Central memory CD8-positive, alpha-beta T cell (primary cell): ENCODE measurements at regions not wholly inside any gene's neighbourhood (a gene's known extent, or its start where the extent isn't known, plus 50 kb on each side); places are given as distances from the start of the nearest gene placed in this dataset.

Experiments
- ATAC-seq: fragments of 150-1000 bp; cut with Tn5 transposase; replicated peaks from 2 replicates; pipeline ENCODE4 v1.10.0; 2022; ENCODE audit warnings: mild to moderate bottlenecking, moderate FRiP score, moderate number of reproducible peaks; ENCODE audit not compliant: poor library complexity, severe bottlenecking; ENCODE audit errors: extremely low read depth
- DNase-seq, 2 donors: peaks; one replicate each; pipeline ENCODE4 v3.0.0; 2021; ENCODE audit warnings: low spot score in 2 of 2
- H3K27ac Mint-ChIP-seq: one replicate; pipeline ENCODE4 v1.8.0; 2022; ENCODE audit warnings: low read depth, mild to moderate bottlenecking, moderate library complexity, mixed read lengths
- H3K27me3 Mint-ChIP-seq: one replicate; pipeline ENCODE4 v1.8.0; 2022; ENCODE audit warnings: mixed read lengths
- H3K36me3 Mint-ChIP-seq: one replicate; pipeline ENCODE4 v1.8.0; 2022; ENCODE audit warnings: mild to moderate bottlenecking, moderate library complexity, mixed read lengths; ENCODE audit not compliant: insufficient read depth
- H3K4me1 Mint-ChIP-seq: one replicate; pipeline ENCODE4 v1.8.0; 2022; ENCODE audit warnings: mixed read lengths
- H3K4me3 Mint-ChIP-seq: one replicate; pipeline ENCODE4 v1.8.0; 2022; ENCODE audit warnings: mild to moderate bottlenecking, moderate library complexity, mixed read lengths
- H3K9me3 Mint-ChIP-seq: one replicate; pipeline ENCODE4 v1.8.0; 2022; ENCODE audit warnings: mixed read lengths

DNA sequence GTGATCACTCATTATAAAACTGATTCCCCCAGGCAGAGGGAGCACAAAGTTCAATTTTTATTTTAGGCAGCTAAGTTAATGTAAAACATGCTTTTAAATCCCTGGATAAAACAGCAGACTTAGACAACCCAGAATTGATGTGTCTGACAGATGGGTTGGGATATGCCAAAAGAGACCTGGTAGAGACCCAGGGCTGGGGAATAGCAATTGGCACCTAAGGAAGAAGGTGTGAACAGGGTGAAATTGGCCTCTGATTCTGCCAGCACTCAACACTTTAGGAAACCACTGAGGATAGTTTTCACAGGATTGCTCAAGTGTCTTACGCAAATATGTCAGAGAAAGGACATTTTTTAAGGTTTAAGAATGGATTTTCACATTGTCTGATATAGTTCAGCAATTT lies 938.2 kb upstream of the CDH8 start:
- DNase-seq (no peak), ATAC-seq (no peak)
- H3K4me1 Mint-ChIP-seq = no peaks in the 10 kb centered on the region

DNA sequence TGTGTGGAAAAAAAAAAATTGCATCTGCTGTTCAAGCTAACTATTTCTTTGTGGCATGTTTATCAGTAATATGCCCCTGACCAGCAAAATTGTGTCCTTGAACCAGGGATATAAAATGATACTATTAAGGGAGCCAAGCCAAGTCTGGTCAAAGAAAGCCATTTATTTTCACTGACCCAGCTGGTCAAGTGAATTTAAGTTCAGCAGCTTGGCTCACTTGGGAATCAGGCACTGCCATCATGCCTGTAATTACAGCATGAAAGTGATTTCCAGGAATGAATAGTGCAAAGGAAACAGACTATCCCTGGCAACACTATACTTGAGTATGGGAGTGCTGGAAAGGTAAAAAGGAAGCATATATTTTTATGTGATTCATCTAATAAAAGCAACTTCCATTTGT lies 934.6 kb upstream of the CDH8 start:
- ATAC-seq = no peak
- no peak for DNase-seq
- peaks cover 17% of the 10 kb centered on the region for H3K9me3 Mint-ChIP-seq
- H3K27ac Mint-ChIP-seq = no peak overlapping the region
- H3K36me3 Mint-ChIP-seq = peaks cover 2% of the 10 kb centered on the region
- H3K4me1 Mint-ChIP-seq = no peaks in the 10 kb centered on the region
- no peaks in the 10 kb centered on the region for H3K27me3 Mint-ChIP-seq
- no peak overlapping the region for H3K4me3 Mint-ChIP-seq

More for the DNA sequence above, 938.2 kb upstream of the CDH8 start:
- Mint-ChIP-seq H3K9me3 (peaks cover 32% of the 10 kb centered on the region), H3K4me3 (no peak overlapping the region), H3K27me3 (no peaks in the 10 kb centered on the region), H3K36me3 (no peaks in the 10 kb centered on the region), H3K27ac (no peak overlapping the region)

DNA sequence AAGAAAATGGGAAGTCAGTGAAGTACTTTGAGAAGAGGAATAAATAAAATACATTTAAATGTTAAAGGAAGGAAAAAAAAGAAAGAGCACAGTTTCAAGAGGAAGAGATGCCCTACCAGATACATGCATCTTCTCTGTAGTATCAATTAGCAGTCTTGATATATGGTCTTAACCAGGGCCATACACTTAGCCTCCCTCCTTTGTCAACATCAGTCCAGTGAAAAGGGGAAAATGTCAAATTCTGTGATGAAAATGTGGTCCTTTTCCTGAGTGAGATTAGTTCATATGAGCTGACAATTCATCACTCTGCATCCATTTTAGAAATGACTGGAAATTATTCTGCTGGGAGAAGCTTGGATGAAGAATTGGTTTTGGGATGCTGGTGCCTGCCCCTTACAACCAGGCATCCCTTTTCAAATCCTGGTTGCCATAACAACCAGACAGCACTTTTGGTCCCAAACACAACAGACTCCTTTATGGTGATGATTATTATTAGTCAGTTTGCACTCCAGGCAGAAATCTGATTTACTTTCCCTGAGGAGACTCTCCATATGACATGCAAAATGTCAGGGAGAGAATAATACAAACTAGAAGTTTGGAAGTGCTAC lies 933.6 kb upstream of the CDH8 start:
- ATAC-seq (no peak), DNase-seq (no peak)
- Mint-ChIP-seq H3K27me3 (no peaks in the 10 kb centered on the region), H3K4me3 (no peak overlapping the region), H3K27ac (no peak overlapping the region), H3K36me3 (peaks cover 2% of the 10 kb centered on the region), H3K9me3 (peaks cover 10% of the 10 kb centered on the region), H3K4me1 (no peaks in the 10 kb centered on the region)

DNA sequence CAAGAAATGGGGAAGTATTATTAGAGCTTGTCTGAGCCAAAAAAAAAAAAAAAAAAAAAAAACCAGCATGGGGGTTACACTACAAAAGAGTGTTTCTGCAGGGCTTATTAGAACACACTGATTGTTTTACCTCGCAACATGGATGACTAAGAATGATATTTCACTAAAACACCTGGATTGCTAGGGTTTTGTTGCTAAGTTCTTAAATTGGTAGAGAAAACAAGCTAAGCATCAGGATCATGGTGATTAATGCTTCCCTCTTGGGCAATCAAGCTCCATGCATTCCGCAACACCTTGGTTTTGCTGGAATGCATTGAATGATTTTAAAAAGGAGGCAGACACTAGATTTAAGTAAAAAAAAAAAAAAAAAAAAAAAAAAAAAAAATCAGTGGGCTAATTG lies 931.4 kb upstream of the CDH8 start:
- Mint-ChIP-seq H3K9me3 (peaks cover 5% of the 10 kb centered on the region), H3K36me3 (peaks cover 2% of the 10 kb centered on the region), H3K4me1 (no peaks in the 10 kb centered on the region), H3K4me3 (no peak overlapping the region), H3K27ac (no peak overlapping the region), H3K27me3 (no peaks in the 10 kb centered on the region)
- DNase-seq = no peak
- ATAC-seq = no peak

DNA sequence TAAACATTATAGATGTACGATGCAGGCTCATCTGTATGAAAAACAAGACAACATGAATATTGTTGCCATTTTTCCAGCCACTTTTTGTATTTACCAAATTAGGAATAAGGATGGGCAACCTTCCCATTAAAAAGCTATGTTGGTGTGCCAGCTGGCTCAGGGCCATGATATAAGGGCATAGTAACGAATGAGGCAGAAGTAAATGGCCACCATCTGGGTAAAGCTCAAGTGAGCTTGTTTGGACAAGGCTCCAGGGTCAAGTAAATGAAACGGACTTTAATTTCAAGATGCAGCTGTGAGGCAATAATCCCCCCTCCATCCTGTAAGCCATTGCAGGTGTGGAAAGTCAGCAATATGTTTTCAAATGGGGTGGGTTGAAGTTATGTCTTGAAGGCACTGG lies 930.9 kb upstream of the CDH8 start:
- H3K4me3 Mint-ChIP-seq = no peak overlapping the region
- H3K27ac Mint-ChIP-seq = no peak overlapping the region
- peaks cover 2% of the 10 kb centered on the region for H3K36me3 Mint-ChIP-seq
- H3K27me3 Mint-ChIP-seq = no peaks in the 10 kb centered on the region
- no peaks in the 10 kb centered on the region for H3K4me1 Mint-ChIP-seq
- DNase-seq (no peak), ATAC-seq (no peak)
- H3K9me3 Mint-ChIP-seq = peaks cover 8% of the 10 kb centered on the region

DNA sequence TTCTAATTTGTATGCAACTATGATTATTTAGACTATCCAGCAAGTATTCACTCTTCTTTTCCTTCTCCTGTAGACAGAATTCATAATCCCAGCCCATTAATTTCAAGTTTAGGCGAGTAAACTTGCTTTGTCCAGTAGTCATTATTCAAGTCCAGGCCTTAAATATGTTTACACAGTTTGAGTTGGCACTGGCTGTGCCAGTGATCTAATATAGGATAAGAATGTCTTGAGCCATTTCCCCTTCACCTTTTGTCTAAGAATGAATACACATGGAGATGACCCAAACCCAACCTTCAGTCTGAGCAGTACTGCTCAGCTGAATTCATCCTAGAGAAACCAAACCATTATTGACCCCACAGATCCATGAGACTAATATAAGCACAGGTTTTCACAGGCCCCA lies 930.4 kb upstream of the CDH8 start:
- ATAC-seq = no peak
- Mint-ChIP-seq H3K9me3 (peaks cover 13% of the 10 kb centered on the region), H3K27ac (no peak overlapping the region), H3K4me1 (no peaks in the 10 kb centered on the region), H3K4me3 (no peak overlapping the region), H3K27me3 (no peaks in the 10 kb centered on the region), H3K36me3 (peaks cover 2% of the 10 kb centered on the region)
- no peak for DNase-seq

DNA sequence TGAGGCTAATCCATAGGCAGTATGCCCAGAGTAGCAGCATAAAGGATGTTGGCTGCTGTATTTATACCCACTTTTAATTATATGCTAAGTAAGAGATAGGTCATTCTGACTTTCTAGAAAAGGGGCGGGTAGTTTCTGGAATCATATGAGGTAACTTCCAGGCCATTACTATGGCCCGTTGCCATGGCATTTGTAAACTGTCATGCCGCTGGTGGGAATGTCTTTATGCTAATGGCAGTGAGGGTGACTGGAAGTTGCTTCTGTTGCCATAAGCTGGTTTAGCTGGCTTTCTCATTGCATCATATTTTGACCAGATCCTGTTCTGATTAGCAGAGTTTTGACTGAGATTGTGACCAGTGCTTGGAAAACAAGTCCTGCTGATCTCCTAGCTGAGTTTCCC lies 929.6 kb upstream of the CDH8 start:
- Mint-ChIP-seq H3K27me3 (no peaks in the 10 kb centered on the region), H3K27ac (no peak overlapping the region), H3K4me3 (no peak overlapping the region), H3K36me3 (peaks cover 2% of the 10 kb centered on the region), H3K9me3 (peaks cover 13% of the 10 kb centered on the region), H3K4me1 (no peaks in the 10 kb centered on the region)
- DNase-seq (no peak), ATAC-seq (no peak)

DNA sequence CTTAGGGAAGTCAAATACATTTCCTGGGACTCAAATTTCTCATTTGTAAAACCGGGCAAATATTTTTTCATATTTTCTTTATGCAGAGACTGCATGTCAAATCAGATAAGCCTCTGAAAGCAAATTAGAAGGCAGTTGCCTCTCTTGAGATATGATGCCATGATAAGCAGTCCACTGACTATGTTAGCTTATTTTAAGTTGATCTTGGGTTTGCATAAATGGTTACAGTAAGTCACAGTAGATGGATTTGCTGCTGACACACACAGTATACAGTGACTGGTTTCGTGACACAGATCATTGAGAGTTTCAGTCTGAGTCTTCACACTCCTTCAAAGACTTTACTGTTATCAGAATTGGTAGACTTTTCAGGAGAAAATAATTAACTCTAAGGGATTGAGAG lies 927.6 kb upstream of the CDH8 start:
- Mint-ChIP-seq H3K4me1 (no peaks in the 10 kb centered on the region), H3K4me3 (no peak overlapping the region), H3K27me3 (no peaks in the 10 kb centered on the region), H3K9me3 (peaks cover 24% of the 10 kb centered on the region), H3K27ac (no peak overlapping the region), H3K36me3 (peaks cover 3% of the 10 kb centered on the region)
- no peak for ATAC-seq
- no peak for DNase-seq

DNA sequence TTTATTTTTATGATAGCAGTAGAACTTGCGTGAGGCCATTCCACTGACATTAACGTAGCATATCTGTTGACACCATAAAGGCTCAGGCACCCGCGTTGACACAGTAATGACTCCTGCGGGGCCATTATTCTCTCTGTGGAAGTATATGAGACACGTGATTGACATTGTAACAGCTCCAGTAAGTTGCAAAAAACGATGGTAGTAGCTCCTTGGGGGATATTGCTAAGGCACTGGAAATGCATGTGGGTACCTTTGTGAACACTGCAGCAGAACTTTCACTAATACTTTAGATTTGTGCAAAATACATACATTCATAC lies 918.8 kb upstream of the CDH8 start:
- no peaks in the 10 kb centered on the region for H3K36me3 Mint-ChIP-seq
- DNase-seq (no peak), ATAC-seq (no peak)
- H3K27ac Mint-ChIP-seq = no peak overlapping the region
- H3K4me1 Mint-ChIP-seq = no peaks in the 10 kb centered on the region
- no peaks in the 10 kb centered on the region for H3K27me3 Mint-ChIP-seq
- H3K4me3 Mint-ChIP-seq = no peak overlapping the region
- peaks cover 16% of the 10 kb centered on the region for H3K9me3 Mint-ChIP-seq

DNA sequence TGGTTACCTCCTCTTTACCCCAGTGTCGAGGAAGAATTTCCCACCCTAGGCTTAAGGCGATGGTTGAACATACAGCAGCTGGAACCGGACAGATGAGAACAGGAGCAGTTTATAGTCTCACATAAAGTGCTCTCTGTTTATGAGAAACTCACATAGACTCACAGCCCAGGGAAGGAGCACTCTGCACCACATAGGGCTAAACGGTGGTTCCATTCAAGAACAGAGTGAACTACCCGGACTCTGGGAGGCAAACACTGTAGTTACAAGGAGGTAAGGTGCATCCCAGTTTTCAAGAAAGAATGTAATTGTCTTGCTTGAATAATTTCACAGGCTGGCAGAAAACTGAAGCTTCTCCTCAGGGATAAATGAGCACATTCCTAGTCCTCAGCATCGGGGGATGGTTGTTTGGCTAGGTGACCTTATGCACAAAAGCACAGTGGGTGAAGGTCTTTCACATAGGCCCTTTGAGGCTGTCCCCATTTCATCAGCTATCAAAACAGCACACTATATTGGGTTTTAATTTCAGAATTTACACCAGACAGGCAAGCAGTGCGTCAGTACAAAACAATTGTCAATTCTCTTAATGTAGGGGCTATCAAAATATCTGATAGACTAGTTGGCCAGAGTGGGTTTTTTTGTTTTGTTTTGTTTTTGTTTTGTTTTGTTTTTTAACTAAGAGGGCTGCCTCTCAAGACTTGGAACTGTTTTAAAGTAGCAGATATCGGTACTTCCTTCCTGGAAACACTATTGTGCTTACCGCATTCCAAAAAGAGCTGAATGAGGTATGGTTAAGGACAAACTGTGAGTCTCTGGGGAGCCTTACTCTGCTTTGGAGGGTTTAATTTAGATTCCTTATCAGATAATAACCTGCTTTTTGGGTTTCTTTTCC lies 918.1 kb upstream of the CDH8 start:
- no peaks in the 10 kb centered on the region for H3K27me3 Mint-ChIP-seq
- H3K9me3 Mint-ChIP-seq = peaks cover 10% of the 10 kb centered on the region
- H3K27ac Mint-ChIP-seq = no peak overlapping the region
- H3K4me3 Mint-ChIP-seq = no peak overlapping the region
- no peaks in the 10 kb centered on the region for H3K36me3 Mint-ChIP-seq
- no peaks in the 10 kb centered on the region for H3K4me1 Mint-ChIP-seq
- DNase-seq = no peak
- ATAC-seq = no peak

DNA sequence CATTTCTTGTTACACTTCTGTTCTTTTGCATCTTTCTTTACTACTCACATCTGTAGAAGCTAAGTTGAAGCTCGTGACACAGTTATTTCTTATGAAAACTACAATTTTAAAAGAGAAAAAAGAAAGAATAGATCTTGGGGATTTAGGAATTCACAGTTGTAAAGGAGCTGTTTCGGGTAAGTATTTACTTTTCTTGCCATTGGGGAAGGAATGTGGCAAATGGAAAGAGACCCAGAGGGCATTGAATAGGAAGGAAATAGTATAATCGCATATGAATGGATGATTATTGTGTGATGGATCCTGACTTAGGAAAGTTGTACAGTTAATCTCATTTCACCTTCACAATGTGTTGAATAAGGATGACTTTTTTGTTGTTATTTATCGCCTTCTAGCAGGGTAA lies 914.1 kb upstream of the CDH8 start:
- H3K4me3 Mint-ChIP-seq = no peak overlapping the region
- DNase-seq (no peak), ATAC-seq (no peak)
- H3K4me1 Mint-ChIP-seq = no peaks in the 10 kb centered on the region
- H3K27me3 Mint-ChIP-seq = no peaks in the 10 kb centered on the region
- no peak overlapping the region for H3K27ac Mint-ChIP-seq
- peaks cover 2% of the 10 kb centered on the region for H3K36me3 Mint-ChIP-seq
- H3K9me3 Mint-ChIP-seq = peaks cover 18% of the 10 kb centered on the region

DNA sequence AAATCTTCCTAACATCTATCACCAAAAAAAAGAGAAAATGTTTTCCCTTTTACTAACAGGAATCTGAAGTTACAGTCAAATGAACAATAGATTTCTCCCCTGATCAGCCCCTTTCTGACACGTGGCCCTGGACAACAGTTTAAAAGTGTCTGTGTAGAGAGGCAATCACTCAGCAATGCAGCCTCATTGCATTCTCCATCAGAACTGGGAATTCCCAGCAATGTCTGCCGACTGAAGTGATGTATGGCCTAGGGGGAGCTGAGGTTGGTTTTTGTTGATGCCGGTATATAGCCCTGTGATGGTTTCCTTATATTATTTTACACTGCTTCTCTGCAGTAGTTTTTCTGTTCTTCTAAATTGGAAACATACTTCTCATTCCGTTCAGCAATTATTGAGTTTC lies 904.3 kb upstream of the CDH8 start:
- H3K27ac Mint-ChIP-seq = no peak overlapping the region
- no peaks in the 10 kb centered on the region for H3K36me3 Mint-ChIP-seq
- H3K27me3 Mint-ChIP-seq = no peaks in the 10 kb centered on the region
- H3K4me1 Mint-ChIP-seq = no peaks in the 10 kb centered on the region
- H3K9me3 Mint-ChIP-seq = peaks cover 16% of the 10 kb centered on the region
- H3K4me3 Mint-ChIP-seq = no peak overlapping the region
- ATAC-seq (no peak), DNase-seq (no peak)

DNA sequence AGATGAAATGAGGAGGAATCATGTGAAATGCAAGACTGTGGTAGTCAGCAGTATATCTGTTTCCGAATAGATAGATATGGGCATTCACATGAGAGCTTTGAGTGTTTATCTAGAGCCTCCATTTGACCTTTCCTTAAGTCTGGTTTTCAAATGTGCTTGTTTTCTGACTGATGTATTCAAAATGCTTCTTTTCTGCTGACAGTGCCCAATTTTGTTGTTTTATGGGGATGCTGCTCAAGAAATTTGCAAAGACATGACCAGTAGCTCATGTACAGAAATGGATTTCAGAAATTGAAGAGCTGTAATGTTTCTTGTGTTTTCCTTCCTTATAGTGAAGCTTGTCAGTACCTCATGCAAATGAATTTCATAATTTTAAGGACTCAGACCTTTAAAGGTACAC lies 903.4 kb upstream of the CDH8 start:
- H3K4me3 Mint-ChIP-seq = no peak overlapping the region
- ATAC-seq (no peak), DNase-seq (no peak)
- H3K36me3 Mint-ChIP-seq = no peaks in the 10 kb centered on the region
- H3K27me3 Mint-ChIP-seq = no peaks in the 10 kb centered on the region
- H3K4me1 Mint-ChIP-seq = no peaks in the 10 kb centered on the region
- peaks cover 16% of the 10 kb centered on the region for H3K9me3 Mint-ChIP-seq
- no peak overlapping the region for H3K27ac Mint-ChIP-seq
